Right lobe of liver (tissue), 4 donors: ENCODE measurements at regions not wholly inside any gene's neighbourhood (a gene's known extent, or its start where the extent isn't known, plus 50 kb on each side); places are given as distances from the start of the nearest gene placed in this dataset.

Source experiments
- CTCF ChIP-seq, 4 donors: fragments of 200-600 bp in 3 of 4; fragments of 450-650 bp in 1 of 4; IDR thresholded peaks; one replicate each; pipeline versions ENCODE4 v1.5.1 to v1.8.0; 2016 to 2022; ENCODE audit warnings: antibody characterized with exemption in 4 of 4, mild to moderate bottlenecking in 2 of 4
- POLR2A ChIP-seq: fragments of 450-650 bp; IDR thresholded peaks from one replicate; pipeline ENCODE4 v1.6.1; 2017; ENCODE audit warnings: antibody characterized with exemption, mild to moderate bottlenecking
- donor health status: DM: no; HTN: no; CAD: no.
- donor health status: DM: no; HTN: no; CAD: no.
- donor health status: DM: no; HTN: yes; CAD: no.

GRCh38 chr2:64283006-64283570 is 138.9 kb upstream of the PELI1 start:
- TF ChIP-seq POLR2A (no peak), CTCF (IDR thresholded peaks at IDR 0.05) (no peak)
